GM10266 (cell line): ENCODE measurements at regions not wholly inside any gene's neighbourhood (a gene's known extent, or its start where the extent isn't known, plus 50 kb on each side); places are given as distances from the start of the nearest gene placed in this dataset.

Experiments used
- DNase-seq: peaks from one replicate; pipeline ENCODE4 v3.0.0; 2012; ENCODE audit errors: extremely low spot score
- TF ChIP-seq, protein P1 (sequence below): IDR thresholded peaks from 2 replicates; pipeline ENCODE4 v1.5.1; 2012; ENCODE audit warnings: mild to moderate bottlenecking, low read depth; ENCODE audit not compliant: control insufficient read depth, insufficient read depth; ENCODE audit errors: missing control alignments

DNA sequence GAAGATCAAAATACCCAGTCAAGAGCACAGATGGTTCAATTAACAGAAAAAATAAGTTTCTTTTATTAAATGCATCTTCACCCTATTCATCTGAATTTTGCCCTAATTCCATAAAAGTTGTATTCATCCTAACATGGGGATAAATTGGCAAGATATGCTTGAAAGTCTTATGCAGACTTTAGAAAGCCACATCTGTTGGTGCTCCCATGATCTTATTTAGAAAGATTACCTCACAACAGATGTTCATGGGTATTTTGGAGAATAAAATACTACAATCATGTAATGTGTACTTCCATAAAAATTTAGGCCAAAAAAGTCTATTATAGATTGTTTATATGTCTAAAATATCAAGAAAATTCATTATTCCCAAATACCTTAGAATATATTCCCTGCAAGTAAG, 510.3 kb downstream of the TECRL start:
- TF ChIP-seq, protein P1, sequence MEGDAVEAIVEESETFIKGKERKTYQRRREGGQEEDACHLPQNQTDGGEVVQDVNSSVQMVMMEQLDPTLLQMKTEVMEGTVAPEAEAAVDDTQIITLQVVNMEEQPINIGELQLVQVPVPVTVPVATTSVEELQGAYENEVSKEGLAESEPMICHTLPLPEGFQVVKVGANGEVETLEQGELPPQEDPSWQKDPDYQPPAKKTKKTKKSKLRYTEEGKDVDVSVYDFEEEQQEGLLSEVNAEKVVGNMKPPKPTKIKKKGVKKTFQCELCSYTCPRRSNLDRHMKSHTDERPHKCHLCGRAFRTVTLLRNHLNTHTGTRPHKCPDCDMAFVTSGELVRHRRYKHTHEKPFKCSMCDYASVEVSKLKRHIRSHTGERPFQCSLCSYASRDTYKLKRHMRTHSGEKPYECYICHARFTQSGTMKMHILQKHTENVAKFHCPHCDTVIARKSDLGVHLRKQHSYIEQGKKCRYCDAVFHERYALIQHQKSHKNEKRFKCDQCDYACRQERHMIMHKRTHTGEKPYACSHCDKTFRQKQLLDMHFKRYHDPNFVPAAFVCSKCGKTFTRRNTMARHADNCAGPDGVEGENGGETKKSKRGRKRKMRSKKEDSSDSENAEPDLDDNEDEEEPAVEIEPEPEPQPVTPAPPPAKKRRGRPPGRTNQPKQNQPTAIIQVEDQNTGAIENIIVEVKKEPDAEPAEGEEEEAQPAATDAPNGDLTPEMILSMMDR: no peak
- DNase-seq: no peak

DNA sequence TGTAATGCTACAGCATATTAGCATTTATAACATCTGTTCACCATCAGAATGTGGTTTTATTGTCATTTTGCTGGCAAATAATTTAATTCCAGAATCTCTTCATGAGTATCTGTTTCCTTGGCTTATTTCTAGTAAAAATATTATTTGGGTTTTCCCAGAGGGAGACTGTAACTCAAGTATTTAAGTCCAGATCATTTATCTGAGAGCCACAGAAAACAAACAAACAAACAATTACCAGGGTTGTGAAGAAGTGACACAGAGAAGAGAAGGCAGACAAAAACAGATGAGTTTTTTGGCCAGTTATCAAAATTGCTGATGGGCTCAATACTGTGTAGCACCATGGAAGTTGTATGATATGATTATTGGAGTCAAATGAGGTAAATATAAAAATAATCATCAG, 515.1 kb downstream of the TECRL start:
- TF ChIP-seq, protein P1: no peak

DNA sequence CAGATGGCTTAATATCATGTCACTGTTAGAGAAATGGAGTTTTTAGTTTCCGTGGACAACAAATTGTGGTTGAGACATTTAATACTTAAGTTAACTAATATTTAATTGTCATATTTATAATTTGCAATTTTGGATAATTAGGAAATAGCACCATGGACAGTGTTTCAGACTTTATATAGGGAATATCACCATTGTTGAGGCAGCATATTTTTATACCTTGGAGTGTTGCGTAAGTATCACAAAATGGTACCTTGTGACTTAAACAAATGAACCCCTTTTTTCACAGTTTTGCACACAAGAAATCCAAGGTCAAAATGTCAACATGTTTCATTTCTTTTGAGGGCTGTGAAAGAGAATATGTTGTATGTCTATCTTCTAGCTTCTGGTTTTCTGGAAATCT, 539.9 kb downstream of the TECRL start:
- no peak for DNase-seq
- TF ChIP-seq, protein P1: no peak

More for the DNA sequence above, 515.1 kb downstream of the TECRL start:
- no peak for DNase-seq

DNA sequence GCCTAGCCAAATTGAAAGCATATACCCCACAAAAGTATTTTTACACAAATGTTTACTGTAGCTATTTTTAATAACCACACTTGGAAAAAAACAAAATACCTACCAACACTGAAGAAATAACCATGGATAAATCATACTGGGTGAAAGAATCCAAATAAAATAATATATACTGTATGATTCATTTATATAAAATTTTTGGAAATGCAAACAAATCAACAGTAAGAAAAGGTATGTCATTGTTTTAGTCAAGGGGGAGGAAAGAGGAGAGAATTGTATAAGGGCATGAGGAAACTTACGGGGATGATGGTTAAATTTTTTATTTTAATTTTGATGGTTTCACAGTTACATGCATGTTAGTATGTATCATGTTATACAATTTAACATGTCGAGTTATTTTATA, 557.8 kb downstream of the TECRL start:
- no peak for DNase-seq
- TF ChIP-seq, protein P1: no peak

DNA sequence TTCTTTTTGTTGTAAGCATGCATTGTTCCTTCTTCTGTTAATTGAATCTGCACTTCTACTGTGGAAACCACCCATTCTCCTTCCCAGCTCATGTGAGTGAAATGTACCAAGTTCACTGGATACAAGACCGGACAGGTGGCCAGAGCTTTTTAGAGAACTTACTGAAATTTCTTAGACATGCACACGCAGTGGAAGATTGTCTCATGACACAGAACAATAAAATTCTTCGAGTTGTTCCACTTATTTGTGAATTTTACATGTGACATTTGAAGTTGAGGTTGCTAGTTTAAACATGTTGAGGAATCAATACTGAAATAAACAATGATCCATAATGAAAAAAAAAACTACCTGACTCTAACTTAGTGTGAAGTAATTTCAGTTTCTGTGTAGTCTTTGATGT, 568.0 kb downstream of the TECRL start:
- no peak for DNase-seq
- TF ChIP-seq, protein P1: no peak

DNA sequence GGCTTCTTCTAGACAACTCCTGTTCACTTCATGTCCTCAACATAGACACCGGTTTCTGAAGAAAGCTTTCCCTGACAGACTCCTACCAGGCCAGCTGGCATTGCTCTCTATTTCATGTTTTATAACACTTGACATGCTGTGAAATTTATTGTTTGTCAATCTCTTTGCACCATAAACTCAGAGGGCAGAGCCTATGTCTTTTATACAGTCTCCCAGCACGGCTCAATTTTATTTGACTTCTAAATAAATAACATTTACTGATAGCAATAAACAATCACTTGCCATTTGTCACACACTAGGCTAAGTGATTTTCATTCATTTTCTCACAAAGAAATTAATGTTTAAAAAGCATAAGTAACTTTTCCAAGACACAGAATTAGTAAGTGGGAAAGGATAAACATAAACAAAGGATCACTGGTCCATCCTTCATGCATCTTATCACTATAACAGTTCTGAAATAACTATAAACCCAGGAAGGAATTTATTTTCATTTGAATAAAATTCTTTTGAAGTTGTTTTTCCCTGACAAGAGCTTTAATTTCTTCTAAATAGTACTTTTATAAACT, 577.6 kb downstream of the TECRL start:
- TF ChIP-seq, protein P1: no peak
- no peak for DNase-seq

DNA sequence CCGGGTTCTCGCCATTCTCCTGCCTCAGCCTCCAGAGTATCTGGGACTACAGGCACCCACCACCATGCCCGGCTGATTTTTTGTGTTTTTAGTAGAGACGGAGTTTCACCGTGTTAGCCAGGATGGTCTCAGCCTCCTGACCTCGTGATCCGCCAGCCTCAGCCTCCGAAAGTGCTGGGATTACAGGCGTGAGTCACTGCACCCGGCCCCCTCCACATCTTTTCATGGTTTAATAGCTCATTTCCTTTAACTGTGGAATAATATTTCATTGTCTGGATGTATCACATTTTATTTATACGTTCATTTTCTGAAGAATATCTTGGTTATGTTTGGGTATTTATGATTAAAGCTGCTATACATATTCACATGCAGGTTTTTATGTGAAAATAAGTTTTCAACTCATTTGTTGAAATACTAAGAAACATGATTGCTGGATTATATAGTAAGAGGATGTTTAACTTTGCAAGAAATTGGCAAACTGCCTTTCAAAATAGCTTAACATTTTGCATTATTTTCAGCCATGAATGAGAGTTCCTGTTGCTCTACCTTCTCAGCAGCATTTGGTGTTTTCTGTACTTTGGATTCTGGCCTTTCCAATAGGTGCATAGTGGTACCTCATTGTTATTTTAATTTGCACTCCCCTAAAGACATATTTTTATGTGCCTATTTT, 591.9 kb downstream of the TECRL start:
- TF ChIP-seq, protein P1: no peak
- no peak for DNase-seq
